Ovary (tissue), 3 donors: ENCODE measurements at regions not wholly inside any gene's neighbourhood (a gene's known extent, or its start where the extent isn't known, plus 50 kb on each side); places are given as distances from the start of the nearest gene placed in this dataset.

ENCODE experiments used
- CTCF ChIP-seq, 3 donors: fragments of 450-650 bp in 2 of 3; fragments of 200-600 bp in 1 of 3; IDR thresholded peaks; one replicate each; pipeline versions ENCODE4 v1.5.1 to v1.8.0; 2016 to 2022; ENCODE audit warnings: antibody characterized with exemption in 3 of 3, mild to moderate bottlenecking in 1 of 3
- POLR2A ChIP-seq: fragments of 450-650 bp; IDR thresholded peaks from one replicate; pipeline ENCODE4 v1.6.1; 2017; ENCODE audit warnings: antibody characterized with exemption, mild to moderate bottlenecking, moderate library complexity
- donor health status: DM: no; HTN: no; CAD: no.

DNA sequence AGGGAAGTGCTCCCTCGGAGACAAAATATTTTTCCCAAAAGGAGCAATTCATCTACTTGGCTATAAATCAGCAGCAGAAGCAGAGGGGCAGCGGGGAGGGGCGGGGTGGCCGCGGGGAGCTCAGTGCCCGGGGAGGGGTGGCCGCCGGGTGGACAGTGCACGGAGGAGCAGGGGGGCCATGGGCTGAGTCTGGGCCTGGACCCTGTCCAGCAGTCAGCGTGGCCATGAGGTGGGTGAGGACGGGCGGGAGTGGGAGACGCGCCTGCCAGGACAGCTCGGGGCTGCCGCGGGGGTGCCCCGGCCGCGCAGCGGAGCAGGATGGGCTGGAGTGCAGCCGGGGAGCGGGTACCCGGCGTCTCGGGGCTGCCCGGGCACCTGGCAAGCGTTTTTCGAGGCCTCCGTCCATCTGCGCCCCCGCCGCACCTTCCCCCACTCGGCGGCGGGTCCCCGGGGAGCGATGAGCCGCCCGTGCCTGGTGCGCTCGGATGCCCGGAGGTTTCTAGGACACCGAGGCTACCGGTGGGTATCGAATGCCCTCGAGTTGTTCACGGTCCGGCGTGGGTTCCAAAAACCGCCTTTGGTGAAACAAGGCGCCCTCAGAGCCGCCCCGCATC is 229.5 kb downstream of the THBS2 start:
- TF ChIP-seq CTCF (IDR thresholded peaks at IDR 0.05): no peak
- no peak for TF ChIP-seq POLR2A
